Vagina (tissue), 2 donors: ENCODE measurements at regions not wholly inside any gene's neighbourhood (a gene's known extent, or its start where the extent isn't known, plus 50 kb on each side); places are given as distances from the start of the nearest gene placed in this dataset.

Experiments used
- CTCF ChIP-seq, 3 experiments: fragments of 450-650 bp in 2 of 3; fragments of 200-600 bp in 1 of 3; sonication (generic) in 1 of 3; IDR thresholded peaks; one replicate each; pipeline ENCODE4 v1.5.1; 2017 to 2019; ENCODE audit warnings: antibody characterized with exemption in 3 of 3, mild to moderate bottlenecking in 2 of 3, moderate library complexity in 2 of 3
- POLR2A ChIP-seq, 2 donors: fragments of 450-650 bp; IDR thresholded peaks; one replicate each; pipeline ENCODE4 v1.6.1; 2017; ENCODE audit warnings: antibody characterized with exemption in 2 of 2, mild to moderate bottlenecking in 2 of 2, moderate library complexity in 2 of 2
- POLR2AphosphoS5 ChIP-seq, 2 donors: sonication (generic); formaldehyde crosslinking; IDR thresholded peaks; one replicate each; pipeline ENCODE4 v1.9.0; 2017; ENCODE audit warnings: antibody characterized with exemption in 2 of 2, mild to moderate bottlenecking in 2 of 2, low read depth in 1 of 2; ENCODE audit not compliant: insufficient read depth in 1 of 2

DNA sequence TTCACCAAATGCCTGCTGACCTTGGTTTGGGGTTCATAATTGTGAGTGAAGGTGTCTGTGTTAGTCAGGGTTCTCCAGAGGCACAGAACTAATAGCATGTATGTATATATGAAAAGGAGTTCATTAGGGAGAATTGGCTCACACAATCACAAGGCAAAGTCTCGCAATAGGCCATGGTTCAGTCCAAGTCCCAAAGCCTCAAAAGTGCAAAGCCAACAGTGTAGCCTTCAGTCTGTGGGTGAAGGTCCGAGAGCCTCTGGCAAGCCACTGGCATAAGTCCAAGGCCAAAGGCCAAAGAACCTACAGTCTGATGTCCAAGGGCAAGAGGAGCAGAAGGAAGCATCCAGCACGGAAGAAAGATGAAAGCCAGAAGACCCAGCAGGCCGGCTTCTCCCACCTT lies 257.6 kb upstream of the SHH start:
- no peak for TF ChIP-seq CTCF (IDR thresholded peaks at IDR 0.05)
- TF ChIP-seq POLR2A (IDR thresholded peaks at IDR 0.05): no peak
- no peak for TF ChIP-seq POLR2AphosphoS5 (IDR thresholded peaks at IDR 0.05; ENCODE audit: insufficient read depth in 1 of 2, low read depth in 1 of 2)
